OCI-M2 (cell line): ENCODE measurements at regions not wholly inside any gene's neighbourhood (a gene's known extent, or its start where the extent isn't known, plus 50 kb on each side); places are given as distances from the start of the nearest gene placed in this dataset.
"Not testable (repeated sequence)": the region's sequence is repeated elsewhere in the genome, so short reads cannot be mapped to it uniquely, and the experiment has no call there.

Source experiments
- DNase-seq: peaks from one replicate; lab custom pipeline; 2025; ENCODE audit not compliant: unreplicated experiment; lab: John Stamatoyannopoulos, UW

- no peak for DNase-seq
Observed at GRCh38 chr5:91998774-91999173, 615.7 kb upstream of the ARRDC3 start.

DNA sequence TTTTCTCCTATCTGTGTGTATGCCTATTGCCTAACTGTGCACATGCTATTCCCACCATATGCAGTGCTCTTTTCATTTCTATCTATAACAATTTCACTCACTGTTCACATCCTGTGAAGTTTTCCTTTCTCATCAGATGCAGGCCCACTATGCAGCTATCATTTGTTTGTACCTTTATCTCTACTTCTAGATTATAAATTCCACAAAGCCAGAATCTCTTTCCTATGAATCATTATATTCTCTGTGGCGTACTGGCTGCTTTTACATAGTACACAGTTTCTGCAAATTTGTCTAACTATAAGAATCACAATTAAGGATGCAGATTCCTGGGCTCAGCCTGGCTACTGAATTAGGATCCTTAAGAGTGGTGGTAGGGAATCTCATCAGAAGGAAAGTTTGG lies 600.8 kb upstream of the ARRDC3 start:
- DNase-seq = no peak

- no peak for DNase-seq
Observed at GRCh38 chr5:91978221-91978882, 595.2 kb upstream of the ARRDC3 start.

- no peak for DNase-seq
Observed at GRCh38 chr5:91977579-91977978, 594.5 kb upstream of the ARRDC3 start.

DNA sequence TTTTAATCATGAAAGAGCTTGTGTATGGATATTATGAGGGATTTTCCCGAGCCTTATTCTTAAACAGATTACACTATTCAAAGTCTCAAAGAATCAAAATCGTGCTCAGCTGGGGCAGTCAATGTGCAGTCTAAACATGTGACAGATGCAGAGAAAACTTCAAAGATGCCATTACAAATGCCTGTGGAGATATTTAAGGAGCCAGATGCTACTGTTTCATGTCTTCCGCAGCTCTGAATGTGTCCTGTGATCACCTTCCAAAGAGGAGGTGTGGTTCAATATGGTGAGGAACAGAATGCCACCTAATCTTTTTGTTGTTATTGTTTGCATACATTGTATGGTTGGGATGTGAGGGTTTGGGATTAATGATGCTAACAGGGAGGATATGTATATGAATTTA lies 593.3 kb upstream of the ARRDC3 start:
- no peak for DNase-seq

DNA sequence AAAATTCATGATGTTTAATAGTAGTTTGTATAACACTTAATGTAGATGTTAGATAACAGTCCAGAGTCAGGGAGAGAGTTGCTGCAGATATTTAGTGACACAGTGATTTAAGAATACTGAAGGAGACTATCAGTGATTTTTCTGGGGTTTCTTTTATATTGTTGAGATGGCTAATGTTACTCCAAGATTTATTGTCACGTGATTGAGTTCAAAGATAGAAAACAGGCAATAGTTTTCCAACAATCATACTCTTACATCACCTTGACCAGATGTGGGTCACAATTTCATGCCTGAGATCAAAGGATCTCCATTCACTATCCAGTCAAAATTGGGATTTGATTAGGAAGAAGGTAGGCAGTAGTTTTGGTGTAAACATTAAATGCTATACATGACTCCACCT lies 580.0 kb upstream of the ARRDC3 start:
- no peak for DNase-seq

- DNase-seq = no peak
Observed at GRCh38 chr5:91957666-91958065, 574.5 kb upstream of the ARRDC3 start.

DNA sequence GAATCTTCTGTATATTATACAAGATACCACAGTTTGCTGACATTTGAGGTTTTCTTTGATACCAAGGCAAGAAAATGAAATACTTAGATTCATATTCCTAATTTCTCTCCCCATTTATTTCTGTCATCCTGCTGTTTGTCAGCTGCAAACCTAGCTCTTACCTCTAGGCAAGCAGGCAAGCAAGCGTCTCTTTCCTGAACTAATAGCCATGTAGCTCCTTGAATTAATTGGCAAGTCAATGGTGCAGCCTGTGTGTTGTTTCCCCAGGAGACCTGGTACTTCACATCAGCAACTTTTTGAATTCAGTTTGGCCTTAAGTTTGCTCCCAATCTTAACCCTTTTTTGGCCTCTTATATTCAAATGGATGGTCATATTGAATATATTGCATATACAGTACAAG lies 573.6 kb upstream of the ARRDC3 start:
- DNase-seq = no peak

DNA sequence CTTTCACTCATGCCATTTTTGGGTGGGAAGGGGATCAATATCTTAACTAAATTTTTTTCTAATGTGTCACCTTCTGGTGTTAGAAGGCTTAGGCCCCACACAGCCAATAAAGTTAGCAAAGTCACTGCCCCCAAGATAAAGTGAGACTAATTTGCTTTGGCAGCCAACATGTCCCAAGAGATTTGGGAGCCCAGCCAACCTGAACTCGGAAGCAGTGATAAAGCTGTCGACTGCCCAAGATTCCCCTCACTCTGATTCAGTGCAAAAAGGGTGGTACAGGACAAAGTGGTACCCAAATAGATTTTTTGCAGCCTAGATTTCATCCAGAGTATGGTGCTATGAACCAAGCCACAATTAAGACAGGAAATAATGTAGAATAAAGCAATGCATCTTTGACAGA lies 572.5 kb upstream of the ARRDC3 start:
- DNase-seq = no peak

- no peak for DNase-seq
Observed at GRCh38 chr5:91954136-91954535, 571.0 kb upstream of the ARRDC3 start.

DNA sequence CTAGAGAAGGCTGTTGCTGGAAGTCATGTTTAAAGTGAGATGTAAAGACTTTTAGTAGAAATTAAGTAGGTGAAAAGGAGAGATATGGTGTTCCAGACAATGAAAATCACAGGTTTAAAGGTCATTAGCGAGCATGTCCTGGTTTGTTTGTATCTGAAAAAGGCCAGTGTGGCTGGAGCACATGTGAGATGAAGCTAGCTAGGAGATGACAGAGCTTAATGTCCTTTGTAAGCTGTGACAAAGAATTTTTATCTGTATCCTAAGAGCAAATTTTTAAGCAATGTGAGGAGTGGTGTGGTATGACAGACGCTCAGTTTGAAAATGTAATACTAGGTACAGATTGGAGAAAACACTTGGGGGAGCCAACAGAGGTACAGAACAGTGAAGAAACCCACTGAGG lies 567.2 kb upstream of the ARRDC3 start:
- DNase-seq = no peak

- no peak for DNase-seq
Observed at GRCh38 chr5:91946870-91947269, 563.8 kb upstream of the ARRDC3 start.

DNA sequence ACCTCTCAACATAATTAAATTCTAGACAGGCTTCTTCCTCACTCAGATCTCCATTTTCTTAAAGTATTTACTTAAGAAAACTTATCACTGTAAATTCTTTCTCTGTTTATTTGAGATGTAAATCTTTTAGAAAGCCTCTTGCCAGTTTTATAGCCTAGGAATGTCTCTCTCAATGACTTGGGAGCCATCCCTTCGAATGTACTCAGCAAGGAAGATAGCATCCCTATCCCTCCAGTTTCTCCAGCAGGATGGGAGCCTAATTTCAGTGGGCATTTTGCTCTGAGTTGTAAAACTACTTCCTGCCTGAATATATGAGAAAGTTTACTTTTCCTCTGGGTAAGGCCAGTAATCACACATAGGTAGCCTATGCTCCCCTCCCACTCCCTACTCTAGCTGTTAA lies 558.5 kb upstream of the ARRDC3 start:
- no peak for DNase-seq

GRCh38 chr5:91938441-91938840 lies 555.3 kb upstream of the ARRDC3 start:
- no peak for DNase-seq

DNA sequence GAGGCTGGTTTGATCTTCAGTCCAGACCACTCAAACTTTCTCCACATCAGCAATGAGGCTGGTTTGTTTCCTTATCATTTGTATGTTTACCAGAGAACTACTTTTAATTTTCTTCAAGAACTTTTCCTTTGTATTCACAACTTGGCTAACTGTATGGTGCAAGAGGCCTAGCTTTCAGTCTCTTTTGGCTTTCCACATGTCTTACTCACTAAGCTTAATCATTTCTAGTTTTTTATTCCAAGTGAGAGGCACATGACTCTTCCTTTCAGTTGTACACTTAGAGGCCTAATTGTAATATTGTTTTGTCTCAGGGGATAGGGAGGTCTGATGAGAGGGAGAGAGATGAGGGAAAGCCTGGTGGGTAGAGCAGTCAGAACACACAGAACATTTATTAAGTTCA lies 554.0 kb upstream of the ARRDC3 start:
- DNase-seq = no peak

GRCh38 chr5:91929522-91929817 lies 546.4 kb upstream of the ARRDC3 start:
- DNase-seq = no peak

DNA sequence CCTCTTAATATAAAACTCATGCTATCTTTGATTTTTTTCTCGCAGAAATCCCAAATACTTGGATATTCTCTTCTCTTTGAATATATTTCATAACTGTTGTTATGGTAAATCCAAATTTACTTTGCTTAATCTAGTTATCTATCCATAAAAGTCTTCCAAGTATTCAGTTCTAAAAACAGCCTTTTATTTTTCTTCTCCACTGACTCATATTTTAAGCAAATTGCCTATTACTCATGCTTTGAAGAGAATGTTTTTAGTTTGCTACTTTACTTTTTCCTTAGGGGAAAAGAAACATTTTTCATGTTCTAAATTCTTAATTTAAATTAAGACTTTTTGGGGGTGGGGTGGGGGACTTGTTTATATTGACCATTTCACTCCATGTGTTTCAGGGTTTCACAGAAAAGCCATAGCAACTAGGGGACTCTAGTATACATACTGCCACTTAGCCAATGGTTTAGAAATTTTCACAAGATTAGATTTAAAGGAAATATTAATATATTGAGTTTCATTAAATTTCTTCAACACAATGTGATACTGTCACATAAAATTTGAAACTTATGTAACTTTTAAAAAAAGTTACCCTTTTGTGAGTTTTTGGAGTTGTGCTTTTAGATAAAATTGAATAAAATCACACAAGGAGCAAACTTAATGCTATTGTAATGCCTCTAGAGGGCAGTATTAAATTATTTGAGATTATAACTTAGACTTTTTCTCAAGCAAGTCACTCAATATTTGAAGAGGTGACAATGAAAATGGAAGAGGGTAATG lies 545.8 kb upstream of the ARRDC3 start:
- no peak for DNase-seq

DNA sequence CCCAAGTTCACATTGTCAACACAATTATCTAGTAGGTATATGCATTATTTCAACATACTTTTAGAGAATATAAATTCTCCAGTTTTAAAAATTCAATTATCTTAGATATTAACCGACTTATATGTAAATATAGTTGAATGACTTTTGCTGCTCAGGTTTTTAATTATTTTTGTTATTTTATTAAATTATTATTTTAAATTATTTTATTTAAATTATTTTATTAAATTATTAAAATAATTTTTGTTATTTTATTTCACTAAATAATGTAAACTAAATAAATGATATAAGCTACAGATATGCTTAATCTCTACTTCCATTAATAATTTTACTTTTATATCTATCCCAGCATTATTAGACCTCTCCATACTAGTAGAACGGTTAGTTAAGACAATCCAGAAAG lies 544.3 kb upstream of the ARRDC3 start:
- DNase-seq = no peak

- DNase-seq = no peak
Observed at GRCh38 chr5:91925249-91925648, 542.1 kb upstream of the ARRDC3 start.

DNA sequence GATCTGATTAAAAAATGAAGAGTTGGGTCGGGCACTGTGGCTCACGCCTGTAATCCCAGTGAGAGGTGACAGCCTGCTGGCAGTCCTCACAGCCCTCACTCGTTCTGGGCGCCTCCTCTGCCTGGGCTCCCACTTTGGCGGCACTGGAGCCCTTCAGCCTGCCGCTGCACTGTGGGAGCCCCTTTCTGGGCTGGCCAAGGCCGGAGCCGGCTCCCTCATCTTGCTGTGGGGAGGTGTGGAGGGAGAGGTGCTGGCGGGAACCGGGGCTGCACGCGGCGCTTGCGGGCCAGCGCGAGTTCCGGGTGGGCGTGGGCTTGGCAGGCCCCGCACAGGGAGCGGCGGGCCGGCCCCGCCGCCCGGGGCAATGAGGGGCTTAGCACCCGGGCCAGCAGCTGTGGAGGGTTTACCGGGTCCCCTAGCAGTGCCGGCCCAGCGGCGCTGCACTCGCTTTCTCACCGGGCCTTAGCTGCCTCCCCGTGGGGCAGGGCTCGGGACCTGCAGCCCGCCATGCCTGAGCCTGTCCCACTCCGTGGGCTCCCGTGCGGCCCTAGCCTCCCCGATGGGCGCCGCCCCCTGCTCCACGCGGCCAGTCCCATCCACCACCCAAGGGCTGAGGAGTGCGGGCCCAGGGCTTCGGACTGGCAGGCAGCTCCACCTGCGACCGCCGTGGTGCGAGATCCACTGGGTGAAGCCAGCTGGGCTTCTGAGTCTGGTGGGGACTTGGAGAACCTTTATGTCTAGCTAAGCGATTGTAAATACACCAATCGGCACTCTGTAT lies 534.1 kb upstream of the ARRDC3 start:
- not testable (repeated sequence) for DNase-seq

DNA sequence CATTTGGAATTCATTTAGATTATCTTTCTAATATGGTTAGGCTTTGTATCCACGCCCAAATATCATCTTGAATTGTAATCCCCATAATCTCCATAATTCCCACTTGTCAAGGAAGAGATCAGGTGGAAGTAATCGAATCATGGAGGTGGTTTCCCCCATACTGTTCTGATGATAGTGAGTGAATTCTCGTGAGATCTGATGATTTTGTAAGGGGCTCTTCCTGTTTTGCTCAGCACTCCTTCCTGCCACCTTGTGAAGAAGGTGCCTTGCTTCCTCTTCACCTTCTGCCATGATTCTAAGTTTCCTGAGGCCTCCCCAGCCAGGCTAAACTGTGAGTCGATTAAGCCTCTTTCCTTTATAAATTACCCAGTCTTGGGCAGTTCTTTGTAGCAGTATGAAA lies 527.5 kb upstream of the ARRDC3 start:
- DNase-seq = no peak

GRCh38 chr5:91910247-91910646 lies 527.1 kb upstream of the ARRDC3 start:
- no peak for DNase-seq
